ENCODE measurements at regions not wholly inside any gene's neighbourhood (a gene's known extent, or its start where the extent isn't known, plus 50 kb on each side); places are given as distances from the start of the nearest gene placed in this dataset.

DNA sequence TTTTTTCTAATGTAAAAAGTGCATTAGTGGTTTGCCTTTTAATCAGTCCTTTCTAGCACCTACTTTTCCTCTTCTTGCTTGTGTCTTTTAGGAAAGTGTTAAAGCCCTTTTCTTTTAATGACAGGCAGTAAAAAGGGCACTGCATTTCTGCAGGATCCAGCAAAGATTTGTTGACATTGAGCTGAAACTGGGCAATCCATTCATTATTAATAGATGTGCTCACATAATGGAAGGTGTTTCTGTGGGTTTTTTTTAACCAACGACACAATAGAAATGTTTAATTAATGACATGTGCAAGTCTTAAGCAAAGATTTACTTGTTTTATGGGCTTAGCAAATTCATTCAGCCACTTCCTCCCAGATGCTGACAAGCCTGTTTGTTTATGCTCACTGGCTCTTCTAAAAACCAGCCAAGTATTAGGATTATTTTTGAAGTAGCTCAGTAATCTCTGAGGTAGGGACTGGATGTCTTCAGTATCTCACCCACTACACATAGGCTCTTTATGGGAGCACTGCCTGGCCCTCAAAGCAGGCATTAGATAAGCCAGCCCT is 1201.1 kb downstream of the SORCS1 start:
- no peaks in the 10 kb centered on the region for H3K9me1 ChIP-seq (ENCODE audit: control insufficient read depth, extremely low read depth, insufficient read depth, low read length)
- H3K4me2 ChIP-seq (ENCODE audit: control insufficient read depth, extremely low read depth, insufficient read depth, low read depth, low read length), result no peak overlapping the region
- no peak overlapping the region for H2AFZ ChIP-seq (ENCODE audit: control insufficient read depth, low read length)
- no peaks in the 10 kb centered on the region for H3K9me3 ChIP-seq (ENCODE audit: control insufficient read depth, low read depth, low read length)
- no peaks in the 10 kb centered on the region for H3K36me3 ChIP-seq (ENCODE audit: control insufficient read depth in 2 of 2, extremely low read depth in 1 of 2, insufficient read depth in 2 of 2, low read length in 2 of 2)
- no peak overlapping the region for H3K4me3 ChIP-seq (ENCODE audit: control insufficient read depth in 2 of 3, extremely low read depth in 1 of 3, insufficient read depth in 2 of 3, low read depth in 1 of 3, low read length in 3 of 3)
- TF ChIP-seq EZH2 (IDR thresholded peaks at IDR 0.05; ENCODE audit: low read length), result no peak
- TF ChIP-seq, protein P1, sequence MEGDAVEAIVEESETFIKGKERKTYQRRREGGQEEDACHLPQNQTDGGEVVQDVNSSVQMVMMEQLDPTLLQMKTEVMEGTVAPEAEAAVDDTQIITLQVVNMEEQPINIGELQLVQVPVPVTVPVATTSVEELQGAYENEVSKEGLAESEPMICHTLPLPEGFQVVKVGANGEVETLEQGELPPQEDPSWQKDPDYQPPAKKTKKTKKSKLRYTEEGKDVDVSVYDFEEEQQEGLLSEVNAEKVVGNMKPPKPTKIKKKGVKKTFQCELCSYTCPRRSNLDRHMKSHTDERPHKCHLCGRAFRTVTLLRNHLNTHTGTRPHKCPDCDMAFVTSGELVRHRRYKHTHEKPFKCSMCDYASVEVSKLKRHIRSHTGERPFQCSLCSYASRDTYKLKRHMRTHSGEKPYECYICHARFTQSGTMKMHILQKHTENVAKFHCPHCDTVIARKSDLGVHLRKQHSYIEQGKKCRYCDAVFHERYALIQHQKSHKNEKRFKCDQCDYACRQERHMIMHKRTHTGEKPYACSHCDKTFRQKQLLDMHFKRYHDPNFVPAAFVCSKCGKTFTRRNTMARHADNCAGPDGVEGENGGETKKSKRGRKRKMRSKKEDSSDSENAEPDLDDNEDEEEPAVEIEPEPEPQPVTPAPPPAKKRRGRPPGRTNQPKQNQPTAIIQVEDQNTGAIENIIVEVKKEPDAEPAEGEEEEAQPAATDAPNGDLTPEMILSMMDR (optimal IDR thresholded peaks at IDR 0.05 in 1 of 3, IDR thresholded peaks at IDR 0.05 in 1 of 3, conservative IDR thresholded peaks at IDR 0.05 in 1 of 3; ENCODE audit: extremely low read depth in 1 of 3, insufficient read depth in 2 of 3, low read length in 3 of 3), result no peak
- DNase-seq (ENCODE audit: low read depth, low spot score) (no peak), FAIRE-seq (no peak)
- H3K4me1 ChIP-seq (ENCODE audit: control insufficient read depth, extremely low read depth, insufficient read depth, low read length), result no peaks in the 10 kb centered on the region
- dilution Hi-C loops (cut with MboI; ENCODE audit: extremely low pct_ligation_motif_present, low sequenced_read_pairs), result no loop called here
- no peaks in the 10 kb centered on the region for H4K20me1 ChIP-seq (ENCODE audit: control insufficient read depth, extremely low read depth, insufficient read depth, low read length)
- no peak overlapping the region for H3K9ac ChIP-seq (ENCODE audit: control insufficient read depth, extremely low read depth, insufficient read depth, low read length)
- no peaks in the 10 kb centered on the region for H3K27me3 ChIP-seq (ENCODE audit: control insufficient read depth, extremely low read depth, insufficient read depth, low read length)
- no peaks in the 10 kb centered on the region for H3K79me2 ChIP-seq (ENCODE audit: control insufficient read depth, insufficient read depth, low read length)
- no peak overlapping the region for H3K27ac ChIP-seq (ENCODE audit: control insufficient read depth, insufficient read depth, low read length)

DNA sequence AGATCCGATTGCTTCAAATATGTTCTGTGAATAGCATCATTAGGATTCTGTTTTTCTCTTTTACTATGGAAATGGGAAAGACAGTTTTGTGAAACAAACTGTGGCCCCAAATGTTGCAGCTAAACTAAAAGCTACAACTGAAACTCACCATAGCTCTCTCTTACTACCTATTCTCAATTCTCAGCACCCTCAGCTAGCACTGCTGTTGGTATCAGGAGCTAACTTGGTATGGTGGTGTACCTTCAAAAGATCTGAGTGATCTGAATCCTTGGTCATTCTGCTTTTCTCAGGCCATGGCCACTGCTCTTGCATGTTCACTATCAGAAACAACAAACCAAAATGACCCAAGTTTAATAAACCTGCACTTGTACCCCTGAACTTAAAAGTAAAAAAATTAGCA is 1208.0 kb downstream of the SORCS1 start:
- Histone ChIP-seq H3K36me3 (ENCODE audit: control insufficient read depth in 2 of 2, extremely low read depth in 1 of 2, insufficient read depth in 2 of 2, low read length in 2 of 2) (no peaks in the 10 kb centered on the region), H4K20me1 (ENCODE audit: control insufficient read depth, extremely low read depth, insufficient read depth, low read length) (no peaks in the 10 kb centered on the region), H3K79me2 (ENCODE audit: control insufficient read depth, insufficient read depth, low read length) (no peaks in the 10 kb centered on the region), H3K27me3 (ENCODE audit: control insufficient read depth, extremely low read depth, insufficient read depth, low read length) (no peaks in the 10 kb centered on the region), H3K9me1 (ENCODE audit: control insufficient read depth, extremely low read depth, insufficient read depth, low read length) (no peaks in the 10 kb centered on the region), H3K27ac (ENCODE audit: control insufficient read depth, insufficient read depth, low read length) (no peak overlapping the region), H3K4me1 (ENCODE audit: control insufficient read depth, extremely low read depth, insufficient read depth, low read length) (no peaks in the 10 kb centered on the region), H3K4me2 (ENCODE audit: control insufficient read depth, extremely low read depth, insufficient read depth, low read depth, low read length) (no peak overlapping the region), H3K4me3 (ENCODE audit: control insufficient read depth in 2 of 3, extremely low read depth in 1 of 3, insufficient read depth in 2 of 3, low read depth in 1 of 3, low read length in 3 of 3) (no peak overlapping the region), H2AFZ (ENCODE audit: control insufficient read depth, low read length) (no peak overlapping the region), H3K9me3 (ENCODE audit: control insufficient read depth, low read depth, low read length) (no peaks in the 10 kb centered on the region), H3K9ac (ENCODE audit: control insufficient read depth, extremely low read depth, insufficient read depth, low read length) (no peak overlapping the region)
- FAIRE-seq (no peak), DNase-seq (ENCODE audit: low read depth, low spot score) (no peak)
- dilution Hi-C loops (cut with MboI; ENCODE audit: extremely low pct_ligation_motif_present, low sequenced_read_pairs), result no loop called here
- TF ChIP-seq EZH2 (IDR thresholded peaks at IDR 0.05; ENCODE audit: low read length), result no peak
- TF ChIP-seq, protein P1 (optimal IDR thresholded peaks at IDR 0.05 in 1 of 3, IDR thresholded peaks at IDR 0.05 in 1 of 3, conservative IDR thresholded peaks at IDR 0.05 in 1 of 3; ENCODE audit: extremely low read depth in 1 of 3, insufficient read depth in 2 of 3, low read length in 3 of 3), result no peak

All from keratinocyte (primary cell).